OCI-LY3 (cell line): ENCODE measurements at regions not wholly inside any gene's neighbourhood (a gene's known extent, or its start where the extent isn't known, plus 50 kb on each side); places are given as distances from the start of the nearest gene placed in this dataset.

Experiments used
- H2AFZ ChIP-seq: fragments of 200-600, 300-600 bp; shearing (Covaris generic); 2 replicates; pipeline ENCODE4 v1.6.0; 2014; ENCODE audit warnings: antibody characterized with exemption, low read depth, low read length
- H3K27ac ChIP-seq: fragments of 200-600, 300-600 bp; sonication (generic); 2 replicates; pipeline ENCODE4 v1.5.1; 2014; ENCODE audit warnings: mild to moderate bottlenecking, low read length, moderate library complexity, mixed read lengths
- H3K27me3 ChIP-seq: fragments of 200-600, 300-600 bp; sonication (generic); 2 replicates; pipeline ENCODE4 v1.6.1; 2014; ENCODE audit warnings: low read depth, low read length, mixed read lengths
- H3K36me3 ChIP-seq: fragments of 200-600, 300-600 bp; sonication (generic); replicated peaks from 2 replicates; pipeline ENCODE3; 2014; ENCODE audit warnings: low read depth, low read length, mixed read lengths
- H3K4me1 ChIP-seq: fragments of 300-600, 200-600 bp; sonication (generic); 2 replicates; pipeline ENCODE4 v1.6.1; 2014; ENCODE audit warnings: low read length, mixed read lengths
- H3K4me2 ChIP-seq: fragments of 200-600, 300-600 bp; sonication (generic); 2 replicates; pipeline ENCODE4 v1.6.1; 2014; ENCODE audit warnings: low read length, mixed read lengths
- H3K4me3 ChIP-seq: fragments of 300-600, 200-600 bp; sonication (generic); 2 replicates; pipeline ENCODE4 v1.5.1; 2014; ENCODE audit warnings: antibody characterized with exemption, mild to moderate bottlenecking, low read length, moderate library complexity
- H3K79me2 ChIP-seq: fragments of 300-600, 200-600 bp; shearing (Covaris generic); 2 replicates; pipeline ENCODE4 v1.6.1; 2014; ENCODE audit warnings: mild to moderate bottlenecking, low read length, mixed read lengths
- H3K9ac ChIP-seq: fragments of 300-600, 200-600 bp; shearing (Covaris generic); 2 replicates; pipeline ENCODE4 v1.6.0; 2014; ENCODE audit warnings: mild to moderate bottlenecking, low read length, moderate library complexity
- H3K9me3 ChIP-seq: fragments of 200-600, 300-600 bp; shearing (Covaris generic); 2 replicates; pipeline ENCODE4 v1.6.1; 2014; ENCODE audit warnings: low read length, mixed read lengths; ENCODE audit not compliant: insufficient read depth
- H4K20me1 ChIP-seq: fragments of 200-600, 300-600 bp; sonication (generic); 2 replicates; pipeline ENCODE4 v1.6.1; 2016; ENCODE audit warnings: low read length, mixed read lengths; ENCODE audit not compliant: insufficient read depth
- CTCF ChIP-seq: fragments of 200-600, 300-600 bp; sonication (generic); IDR thresholded peaks from 2 replicates; pipeline ENCODE4 v1.5.1; 2014; ENCODE audit warnings: antibody characterized with exemption, low read length, low read depth
- EZH2phosphoT487 ChIP-seq: fragments of 200-600 bp; shearing (Covaris generic); IDR thresholded peaks from 2 replicates; pipeline ENCODE4 v1.6.1; 2018; ENCODE audit warnings: antibody characterized with exemption, mixed run types, low read depth

DNA sequence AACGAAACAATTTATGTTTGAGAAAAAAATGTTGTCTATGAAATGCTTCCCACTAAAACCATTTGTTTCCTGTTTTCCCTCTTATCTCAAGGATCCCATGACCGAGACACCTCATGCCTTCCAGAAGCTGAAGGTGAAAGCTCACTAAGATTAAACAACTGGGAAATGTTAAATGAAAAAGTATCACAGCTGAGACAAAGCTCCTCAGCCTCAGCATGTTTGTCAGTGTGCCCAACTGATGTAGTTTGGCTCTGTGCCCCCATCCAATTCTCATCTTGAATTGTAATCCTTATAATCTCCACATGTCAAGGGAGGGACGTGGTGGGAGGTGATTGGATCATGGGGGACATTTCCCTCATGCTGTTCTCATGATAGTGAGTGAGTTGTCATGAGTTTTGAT lies 327.3 kb downstream of the HTR7 start:
- no peaks in the 10 kb centered on the region for H3K4me1 ChIP-seq
- H3K9ac ChIP-seq: no peak overlapping the region
- no peaks in the 10 kb centered on the region for H4K20me1 ChIP-seq
- no peaks in the 10 kb centered on the region for H3K79me2 ChIP-seq
- no peaks in the 10 kb centered on the region for H3K9me3 ChIP-seq
- H3K4me3 ChIP-seq: no peak overlapping the region
- H2AFZ ChIP-seq: no peak overlapping the region
- H3K27me3 ChIP-seq: no peaks in the 10 kb centered on the region
- no peak overlapping the region for H3K27ac ChIP-seq
- TF ChIP-seq CTCF: no peak
- TF ChIP-seq EZH2phosphoT487: no peak
- H3K4me2 ChIP-seq: no peak overlapping the region
- H3K36me3 ChIP-seq: no peaks in the 10 kb centered on the region

GRCh38 chr10:90557385-90557784 lies 300.5 kb downstream of the HTR7 start:
- Histone ChIP-seq H3K9ac (no peak overlapping the region), H3K79me2 (no peaks in the 10 kb centered on the region), H4K20me1 (no peaks in the 10 kb centered on the region), H3K4me2 (no peak overlapping the region), H3K27ac (no peak overlapping the region), H2AFZ (no peak overlapping the region), H3K36me3 (no peaks in the 10 kb centered on the region), H3K4me3 (no peak overlapping the region), H3K9me3 (no peaks in the 10 kb centered on the region), H3K27me3 (no peaks in the 10 kb centered on the region), H3K4me1 (no peaks in the 10 kb centered on the region)
- TF ChIP-seq EZH2phosphoT487: no peak
- no peak for TF ChIP-seq CTCF

GRCh38 chr10:90560331-90560730 lies 297.5 kb downstream of the HTR7 start:
- no peak overlapping the region for H3K4me3 ChIP-seq
- TF ChIP-seq CTCF (no peak), EZH2phosphoT487 (no peak)
- H3K27me3 ChIP-seq: no peaks in the 10 kb centered on the region
- H4K20me1 ChIP-seq: no peaks in the 10 kb centered on the region
- no peak overlapping the region for H3K27ac ChIP-seq
- H3K4me1 ChIP-seq: no peaks in the 10 kb centered on the region
- H2AFZ ChIP-seq: no peak overlapping the region
- no peak overlapping the region for H3K9ac ChIP-seq
- H3K4me2 ChIP-seq: no peak overlapping the region
- H3K9me3 ChIP-seq: no peaks in the 10 kb centered on the region
- no peaks in the 10 kb centered on the region for H3K36me3 ChIP-seq
- no peaks in the 10 kb centered on the region for H3K79me2 ChIP-seq

- no peaks in the 10 kb centered on the region for H3K27me3 ChIP-seq
- H3K36me3 ChIP-seq: no peaks in the 10 kb centered on the region
- H4K20me1 ChIP-seq: no peaks in the 10 kb centered on the region
- H3K4me1 ChIP-seq: no peaks in the 10 kb centered on the region
- no peaks in the 10 kb centered on the region for H3K79me2 ChIP-seq
- H3K9ac ChIP-seq: no peak overlapping the region
- no peak overlapping the region for H3K27ac ChIP-seq
- no peak overlapping the region for H2AFZ ChIP-seq
- H3K4me3 ChIP-seq: no peak overlapping the region
- H3K4me2 ChIP-seq: no peak overlapping the region
- no peaks in the 10 kb centered on the region for H3K9me3 ChIP-seq
- no peak for TF ChIP-seq EZH2phosphoT487
- no peak for TF ChIP-seq CTCF
These were observed 296.2 kb downstream of the HTR7 start for GRCh38 chr10:90561666-90562065.
